Heart left ventricle (tissue), 13 donors: ENCODE measurements at regions not wholly inside any gene's neighbourhood (a gene's known extent, or its start where the extent isn't known, plus 50 kb on each side); places are given as distances from the start of the nearest gene placed in this dataset.

ENCODE experiments used
- CTCF ChIP-seq, 12 donors: fragments of 200-600 bp; sonication (generic) in 4 of 12; IDR thresholded peaks; one replicate each; pipeline versions ENCODE4 v1.5.0 to v1.8.0; 2018 to 2022; ENCODE audit warnings: antibody characterized with exemption in 12 of 12, mild to moderate bottlenecking in 5 of 12
- POLR2A ChIP-seq, 2 donors: fragments of 450-650 bp; IDR thresholded peaks; one replicate each; pipeline ENCODE4 v1.6.1; 2017; ENCODE audit warnings: antibody characterized with exemption in 2 of 2, mild to moderate bottlenecking in 2 of 2, moderate library complexity in 2 of 2
- donor health status: ischemic (EF 13 %, LVEDD 7.1; RV severe dilation, severe dysfunction).
- donor health status: DM: no; HTN: yes; CAD: no.
- donor health status: DM: no; HTN: no; CAD: no.
- donor health status: ischemic (EF 25% LVEDD 6.9; RV normal size, moderate dysfunction).
- donor health status: ischemic (EF 25% LVEDD 5.7; RV mildly dilated, moderate dysfunction).
- donor health status: ischemic (EF 35%, LVEDD 5.7; RV mildly dilated, moderate dysfunction).
- donor health status: nonischemic (EF 11% LVEDD 7.7; RV severe dilation, severe dysfunction).
- donor health status: DM: yes; HTN: yes; CAD: no.
- donor health status: PGD.
- donor health status: ischemic (EF 29% LVEDD 5.4; RV normal size, mild dysfunction).
- donor health status: nonischemic (EF 23%, LVEDD 6.1; RV moderate dilation, normal function).

- no peak for TF ChIP-seq CTCF (IDR thresholded peaks at IDR 0.05)
- TF ChIP-seq POLR2A (IDR thresholded peaks at IDR 0.05) = no peak
Observed at GRCh38 chr3:117084739-117085270, 375.2 kb downstream of the TUSC7 start.
